HG03565 (cell line): ENCODE measurements at regions not wholly inside any gene's neighbourhood (a gene's known extent, or its start where the extent isn't known, plus 50 kb on each side); places are given as distances from the start of the nearest gene placed in this dataset.

Experiments used
- ATAC-seq: cut with Tn5 transposase; IDR thresholded peaks from one replicate; pipeline ENCODE4 v1.9.1; 2021; ENCODE audit warnings: mild to moderate bottlenecking, moderate library complexity; ENCODE audit not compliant: unreplicated experiment

- ATAC-seq: no peak
Measured at GRCh38 chr14:101199028-101199770, 295.7 kb upstream of the RTL1 start.

GRCh38 chr14:101200008-101200649 lies 296.6 kb upstream of the RTL1 start:
- no peak for ATAC-seq

GRCh38 chr14:101200650-101201516 lies 297.4 kb upstream of the RTL1 start:
- ATAC-seq: no peak

- ATAC-seq: no peak
Measured at GRCh38 chr14:101201535-101202151, 298.1 kb upstream of the RTL1 start.

- no peak for ATAC-seq
Measured at GRCh38 chr14:101202627-101203404, 299.3 kb upstream of the RTL1 start.

- no peak for ATAC-seq
Measured at GRCh38 chr14:101206556-101206955, 303.0 kb upstream of the RTL1 start.

- no peak for ATAC-seq
Measured at GRCh38 chr14:101207041-101207440, 303.5 kb upstream of the RTL1 start.

- ATAC-seq: no peak
Measured at GRCh38 chr14:101207897-101208296, 304.4 kb upstream of the RTL1 start.

- ATAC-seq: no peak
Measured at GRCh38 chr14:101209594-101209993, 306.1 kb upstream of the RTL1 start.

- no peak for ATAC-seq
Measured at GRCh38 chr14:101215266-101215665, 311.7 kb upstream of the RTL1 start.

GRCh38 chr14:101215927-101216326 lies 312.4 kb upstream of the RTL1 start:
- no peak for ATAC-seq

- ATAC-seq: no peak
Measured at GRCh38 chr14:101216366-101217079, 313.0 kb upstream of the RTL1 start.

- ATAC-seq: no peak
Measured at GRCh38 chr14:101217080-101217463, 313.6 kb upstream of the RTL1 start.

- ATAC-seq: no peak
Measured at GRCh38 chr14:101217616-101218371, 314.3 kb upstream of the RTL1 start.

- ATAC-seq: no peak
Measured at GRCh38 chr14:101219896-101220703, 316.6 kb upstream of the RTL1 start.

GRCh38 chr14:101220921-101221510 lies 317.5 kb upstream of the RTL1 start:
- no peak for ATAC-seq

GRCh38 chr14:101221549-101222160 lies 318.1 kb upstream of the RTL1 start:
- no peak for ATAC-seq
